ENCODE measurements at regions not wholly inside any gene's neighbourhood (a gene's known extent, or its start where the extent isn't known, plus 50 kb on each side); places are given as distances from the start of the nearest gene placed in this dataset.

DNA sequence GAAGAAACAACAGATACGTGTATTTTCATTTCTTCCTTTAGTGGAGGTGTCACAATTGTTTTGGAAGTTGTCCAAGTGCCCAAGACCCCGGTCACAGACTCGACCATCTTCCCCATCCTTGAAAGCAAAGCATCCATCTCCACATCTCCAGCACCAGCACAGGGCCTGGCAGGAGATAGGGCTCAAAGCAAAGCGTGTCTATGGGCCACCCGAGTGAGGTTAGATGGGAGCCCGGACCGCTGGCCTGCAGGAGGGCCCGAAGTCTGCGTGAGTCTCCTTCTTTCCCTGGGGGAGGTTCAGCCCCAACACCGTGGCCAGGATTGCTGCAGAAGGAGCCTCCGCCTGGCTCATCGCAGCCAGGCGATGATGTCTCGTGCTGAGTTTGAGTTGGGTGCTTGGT lies 83.5 kb upstream of the SULF2 start:
- no peak overlapping the region for H3K4me3 ChIP-seq (ENCODE audit: low read depth, low read length)
- no peak for DNase-seq (ENCODE audit: low read depth)
- TF ChIP-seq, protein P1, sequence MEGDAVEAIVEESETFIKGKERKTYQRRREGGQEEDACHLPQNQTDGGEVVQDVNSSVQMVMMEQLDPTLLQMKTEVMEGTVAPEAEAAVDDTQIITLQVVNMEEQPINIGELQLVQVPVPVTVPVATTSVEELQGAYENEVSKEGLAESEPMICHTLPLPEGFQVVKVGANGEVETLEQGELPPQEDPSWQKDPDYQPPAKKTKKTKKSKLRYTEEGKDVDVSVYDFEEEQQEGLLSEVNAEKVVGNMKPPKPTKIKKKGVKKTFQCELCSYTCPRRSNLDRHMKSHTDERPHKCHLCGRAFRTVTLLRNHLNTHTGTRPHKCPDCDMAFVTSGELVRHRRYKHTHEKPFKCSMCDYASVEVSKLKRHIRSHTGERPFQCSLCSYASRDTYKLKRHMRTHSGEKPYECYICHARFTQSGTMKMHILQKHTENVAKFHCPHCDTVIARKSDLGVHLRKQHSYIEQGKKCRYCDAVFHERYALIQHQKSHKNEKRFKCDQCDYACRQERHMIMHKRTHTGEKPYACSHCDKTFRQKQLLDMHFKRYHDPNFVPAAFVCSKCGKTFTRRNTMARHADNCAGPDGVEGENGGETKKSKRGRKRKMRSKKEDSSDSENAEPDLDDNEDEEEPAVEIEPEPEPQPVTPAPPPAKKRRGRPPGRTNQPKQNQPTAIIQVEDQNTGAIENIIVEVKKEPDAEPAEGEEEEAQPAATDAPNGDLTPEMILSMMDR (IDR thresholded peaks at IDR 0.05; ENCODE audit: low read depth, low read length), result no peak
- TF ChIP-seq, protein P2, sequence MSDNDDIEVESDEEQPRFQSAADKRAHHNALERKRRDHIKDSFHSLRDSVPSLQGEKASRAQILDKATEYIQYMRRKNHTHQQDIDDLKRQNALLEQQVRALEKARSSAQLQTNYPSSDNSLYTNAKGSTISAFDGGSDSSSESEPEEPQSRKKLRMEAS (IDR thresholded peaks at IDR 0.05; ENCODE audit: low read depth, low read length), result no peak
- TF ChIP-seq POLR2A (IDR thresholded peaks at IDR 0.05; ENCODE audit: extremely low read depth, insufficient read length) (no peak), MYC (IDR thresholded peaks at IDR 0.05; ENCODE audit: low read depth, low read length) (no peak)

DNA sequence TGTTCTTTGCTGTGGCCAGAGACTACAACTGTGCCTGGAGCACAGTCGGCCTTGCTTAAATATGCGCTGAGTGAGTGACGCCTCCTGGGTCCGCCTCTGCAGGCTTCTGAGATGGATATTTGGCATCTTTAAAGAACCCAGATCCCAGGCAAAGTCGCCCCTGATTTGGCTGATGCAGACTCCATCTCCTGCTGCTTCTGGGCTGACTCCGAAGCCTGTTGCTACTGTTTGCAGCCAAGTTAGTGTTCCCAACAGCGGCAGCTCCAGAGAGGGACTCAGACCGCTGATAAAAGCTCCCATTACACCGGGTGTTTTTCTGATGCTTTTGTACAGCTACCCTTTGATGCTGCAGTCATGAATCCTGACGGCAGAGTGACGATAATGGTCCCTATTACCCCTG lies 83.0 kb upstream of the SULF2 start:
- DNase-seq (ENCODE audit: low read depth), result no peak
- H3K4me3 ChIP-seq (ENCODE audit: low read depth, low read length), result no peak overlapping the region
- TF ChIP-seq, protein P2 (IDR thresholded peaks at IDR 0.05; ENCODE audit: low read depth, low read length), result no peak
- TF ChIP-seq, protein P1 (IDR thresholded peaks at IDR 0.05; ENCODE audit: low read depth, low read length), result no peak
- TF ChIP-seq POLR2A (IDR thresholded peaks at IDR 0.05; ENCODE audit: extremely low read depth, insufficient read length) (no peak), MYC (IDR thresholded peaks at IDR 0.05; ENCODE audit: low read depth, low read length) (no peak)

DNA sequence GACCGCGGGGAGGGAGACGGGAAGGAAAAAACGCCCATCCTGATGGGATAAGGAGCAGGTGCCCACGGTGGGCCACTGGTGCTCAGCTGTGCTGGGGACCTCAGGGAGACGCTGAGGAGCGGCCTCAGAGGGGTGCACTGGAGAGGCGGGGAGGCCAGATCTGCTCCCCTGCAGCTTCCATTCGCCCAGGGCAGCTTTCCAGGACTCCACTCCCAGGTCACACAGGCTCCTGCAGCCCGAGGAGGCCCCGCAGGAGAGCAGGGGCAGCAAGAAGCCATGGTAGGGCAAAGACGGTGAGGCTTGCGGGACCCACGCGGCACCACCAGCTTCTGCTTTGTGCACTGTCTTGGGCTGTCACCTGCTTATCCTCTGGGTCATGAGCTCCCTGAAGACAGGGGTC lies 82.5 kb upstream of the SULF2 start:
- H3K4me3 ChIP-seq (ENCODE audit: low read depth, low read length), result no peak overlapping the region
- no peak for DNase-seq (ENCODE audit: low read depth)
- TF ChIP-seq MYC (IDR thresholded peaks at IDR 0.05; ENCODE audit: low read depth, low read length) (no peak), POLR2A (IDR thresholded peaks at IDR 0.05; ENCODE audit: extremely low read depth, insufficient read length) (no peak)
- TF ChIP-seq, protein P2 (IDR thresholded peaks at IDR 0.05; ENCODE audit: low read depth, low read length), result no peak
- TF ChIP-seq, protein P1 (IDR thresholded peaks at IDR 0.05; ENCODE audit: low read depth, low read length), result no peak

DNA sequence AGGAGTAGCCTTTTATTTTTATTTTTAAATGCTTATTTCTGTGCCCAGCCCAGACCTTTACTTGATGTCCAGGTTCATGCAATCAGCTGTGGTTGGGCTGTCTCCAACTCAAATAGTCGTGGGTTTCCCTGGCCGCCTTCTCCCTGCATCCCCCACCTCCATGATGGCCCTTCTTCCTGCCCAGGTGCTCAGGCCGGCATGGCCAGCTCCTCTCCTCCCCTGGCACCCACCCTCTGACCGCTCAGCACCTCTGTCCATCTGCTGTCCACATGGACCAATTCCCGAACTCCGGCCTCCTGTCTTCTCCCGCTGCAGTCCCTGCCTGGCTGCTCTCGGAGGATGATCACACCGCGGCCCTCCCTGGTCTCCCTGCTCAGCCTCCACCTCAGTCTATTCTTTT lies 81.2 kb upstream of the SULF2 start:
- no peak for DNase-seq (ENCODE audit: low read depth)
- no peak for TF ChIP-seq MYC (IDR thresholded peaks at IDR 0.05; ENCODE audit: low read depth, low read length)
- TF ChIP-seq POLR2A (IDR thresholded peaks at IDR 0.05; ENCODE audit: extremely low read depth, insufficient read length), result no peak
- TF ChIP-seq, protein P1 (IDR thresholded peaks at IDR 0.05; ENCODE audit: low read depth, low read length), result no peak
- TF ChIP-seq, protein P2 (IDR thresholded peaks at IDR 0.05; ENCODE audit: low read depth, low read length), result no peak
- no peak overlapping the region for H3K4me3 ChIP-seq (ENCODE audit: low read depth, low read length)

DNA sequence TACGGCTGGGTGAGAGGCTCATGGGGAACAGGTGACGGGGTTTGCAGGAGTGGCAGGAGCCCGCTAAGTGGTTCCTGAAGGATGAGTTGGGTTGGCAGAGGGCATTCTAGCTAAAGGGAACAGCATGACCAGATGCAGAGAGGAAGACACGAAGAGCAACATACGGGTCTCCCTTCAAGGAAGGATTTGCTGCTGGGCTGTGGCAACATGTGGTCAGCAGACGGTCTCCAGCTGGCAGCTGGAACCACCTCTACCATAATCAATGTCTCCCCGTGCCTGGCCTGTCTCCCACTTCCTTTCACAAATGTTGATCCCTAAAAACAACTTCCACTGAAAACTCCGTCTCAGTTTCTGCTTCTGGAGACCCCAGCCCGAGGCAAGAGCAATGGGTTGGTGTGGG lies 80.6 kb upstream of the SULF2 start:
- DNase-seq (ENCODE audit: low read depth), result no peak
- no peak overlapping the region for H3K4me3 ChIP-seq (ENCODE audit: low read depth, low read length)
- TF ChIP-seq, protein P1 (IDR thresholded peaks at IDR 0.05; ENCODE audit: low read depth, low read length), result no peak
- TF ChIP-seq, protein P2 (IDR thresholded peaks at IDR 0.05; ENCODE audit: low read depth, low read length), result no peak
- TF ChIP-seq POLR2A (IDR thresholded peaks at IDR 0.05; ENCODE audit: extremely low read depth, insufficient read length) (no peak), MYC (IDR thresholded peaks at IDR 0.05; ENCODE audit: low read depth, low read length) (no peak)

DNA sequence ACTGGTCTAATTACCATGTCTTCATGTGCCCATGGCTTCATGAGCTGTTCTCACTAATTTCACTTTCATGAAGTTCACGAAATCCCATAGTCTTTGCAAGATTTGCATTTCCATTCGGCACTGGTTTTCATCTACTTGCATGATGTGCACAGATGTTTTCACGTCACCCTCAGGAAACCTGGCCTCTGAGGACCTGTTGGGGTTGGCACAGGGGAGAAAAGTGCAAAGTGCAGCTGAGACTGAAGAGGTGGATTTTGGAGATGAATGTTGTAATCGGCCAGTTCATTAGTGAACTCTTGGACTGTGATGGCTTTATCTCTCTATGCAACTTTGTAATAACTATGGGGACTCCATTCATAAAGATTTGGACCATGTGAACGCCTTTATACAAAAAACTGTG lies 80.2 kb upstream of the SULF2 start:
- TF ChIP-seq MYC (IDR thresholded peaks at IDR 0.05; ENCODE audit: low read depth, low read length) (no peak), POLR2A (IDR thresholded peaks at IDR 0.05; ENCODE audit: extremely low read depth, insufficient read length) (no peak)
- TF ChIP-seq, protein P1 (IDR thresholded peaks at IDR 0.05; ENCODE audit: low read depth, low read length), result no peak
- TF ChIP-seq, protein P2 (IDR thresholded peaks at IDR 0.05; ENCODE audit: low read depth, low read length), result no peak
- no peak for DNase-seq (ENCODE audit: low read depth)
- no peak overlapping the region for H3K4me3 ChIP-seq (ENCODE audit: low read depth, low read length)
